Endodermal cell (in vitro differentiated cells): ENCODE measurements at regions not wholly inside any gene's neighbourhood (a gene's known extent, or its start where the extent isn't known, plus 50 kb on each side); places are given as distances from the start of the nearest gene placed in this dataset.
A peak's percentile ranks its signal among the peaks of the same experiment; 100 is the strongest.

ENCODE experiments used
- DNase-seq: peaks from one replicate; pipeline ENCODE4 v3.0.0-alpha.2; 2017
- H3K27ac ChIP-seq: 2 replicates; pipeline ENCODE4 v1.5.1; 2013; ENCODE audit warnings: mild to moderate bottlenecking, low read depth, low read length, moderate library complexity
- H3K27me3 ChIP-seq: 2 replicates; pipeline ENCODE4 v1.6.1; 2013; ENCODE audit warnings: mild to moderate bottlenecking, low read length, moderate library complexity; ENCODE audit not compliant: insufficient read depth, control insufficient read depth, poor library complexity, severe bottlenecking
- H3K36me3 ChIP-seq: 2 replicates; pipeline ENCODE4 v1.7.0; 2013; ENCODE audit warnings: mild to moderate bottlenecking, low read length, moderate library complexity; ENCODE audit not compliant: control insufficient read depth, insufficient read depth
- H3K4me1 ChIP-seq: one replicate; pipeline ENCODE4 v1.7.0; 2013; ENCODE audit warnings: low read length; ENCODE audit not compliant: control insufficient read depth, insufficient read depth
- H3K4me3 ChIP-seq: 2 replicates; pipeline ENCODE4 v1.5.1; 2013; ENCODE audit warnings: mild to moderate bottlenecking, low read length, moderate library complexity
- H3K9ac ChIP-seq: 2 replicates; pipeline ENCODE4 v1.6.1; 2013; ENCODE audit warnings: mild to moderate bottlenecking, low read length, moderate library complexity; ENCODE audit not compliant: poor library complexity, severe bottlenecking; ENCODE audit errors: extremely low read depth
- H3K9me3 ChIP-seq: 2 replicates; pipeline ENCODE4 v1.6.1; 2013; ENCODE audit warnings: mild to moderate bottlenecking, low read length, moderate library complexity; ENCODE audit not compliant: control insufficient read depth
- H3K27ac Mint-ChIP-seq: 2 replicates; pipeline ENCODE4 v1.8.0; 2020; ENCODE audit warnings: mixed read lengths
- H3K27me3 Mint-ChIP-seq: 2 replicates; pipeline ENCODE4 v1.8.0; 2021; ENCODE audit warnings: mild to moderate bottlenecking, mixed read lengths; ENCODE audit not compliant: insufficient read depth
- H3K36me3 Mint-ChIP-seq: 2 replicates; pipeline ENCODE4 v1.8.0; 2020; ENCODE audit warnings: low read depth, mixed read lengths
- H3K4me1 Mint-ChIP-seq: 2 replicates; pipeline ENCODE4 v1.8.0; 2020; ENCODE audit warnings: mixed read lengths
- H3K4me3 Mint-ChIP-seq: 2 replicates; pipeline ENCODE4 v1.8.0; 2020; ENCODE audit warnings: mild to moderate bottlenecking, moderate library complexity, mixed read lengths
- H3K9me3 Mint-ChIP-seq: 2 replicates; pipeline ENCODE4 v1.8.0; 2020; ENCODE audit warnings: mild to moderate bottlenecking, mixed read lengths
- CTCF ChIP-seq: fragments of 200-600 bp; sonication (generic); conservative IDR thresholded peaks from 2 replicates; pipeline ENCODE4 v1.5.0; 2021; ENCODE audit warnings: antibody characterized with exemption, mild to moderate bottlenecking
- WGBS, 2 experiments: methylation state at CpG; one replicate each; pipeline versions ENCODE4 v1.1.5 to v1.1.7; 2013; ENCODE audit warnings: missing lambda C conversion rate in 2 of 2, mixed read lengths in 1 of 2; ENCODE audit not compliant: insufficient coverage in 1 of 2, insufficient read length in 1 of 2; 5-methylcytosine and 5-hydroxymethylcytosine counted together

GRCh38 chr7:13181216-13181615 is 493.8 kb downstream of the ARL4A start:
- DNase-seq, result no peak
- no peak overlapping the region for H3K9ac ChIP-seq
- Mint-ChIP-seq H3K4me3 (no peak overlapping the region), H3K4me1 (peaks cover 3% of the 10 kb centered on the region), H3K9me3 (no peaks in the 10 kb centered on the region), H3K27ac (no peak overlapping the region), H3K36me3 (no peaks in the 10 kb centered on the region), H3K27me3 (peaks cover 1% of the 10 kb centered on the region)
- no peak overlapping the region for H3K4me3 ChIP-seq
- H3K27ac ChIP-seq, result no peak overlapping the region
- 60 to 79% methylated on average over 1 to 3 of the region's 3 CpGs for WGBS, 2 experiments
- no peak for TF ChIP-seq CTCF
- no peaks in the 10 kb centered on the region for H3K4me1 ChIP-seq
- H3K9me3 ChIP-seq, result no peaks in the 10 kb centered on the region
- no peaks in the 10 kb centered on the region for H3K27me3 ChIP-seq
- H3K36me3 ChIP-seq, result no peaks in the 10 kb centered on the region

- Histone ChIP-seq H3K9me3 (no peaks in the 10 kb centered on the region), H3K27ac (no peak overlapping the region), H3K27me3 (no peaks in the 10 kb centered on the region), H3K4me1 (no peaks in the 10 kb centered on the region), H3K36me3 (no peaks in the 10 kb centered on the region), H3K9ac (no peak overlapping the region), H3K4me3 (no peak overlapping the region)
- no peak for TF ChIP-seq CTCF
- no peaks in the 10 kb centered on the region for H3K36me3 Mint-ChIP-seq
- H3K27me3 Mint-ChIP-seq, result peaks cover 1% of the 10 kb centered on the region
- H3K27ac Mint-ChIP-seq, result peak overlapping the region; percentile 52
- H3K9me3 Mint-ChIP-seq, result no peaks in the 10 kb centered on the region
- H3K4me1 Mint-ChIP-seq, result peaks cover 3% of the 10 kb centered on the region
- no peak overlapping the region for H3K4me3 Mint-ChIP-seq
- no peak for DNase-seq
These were observed 497.7 kb downstream of the ARL4A start for GRCh38 chr7:13185139-13185538.

GRCh38 chr7:13188236-13188805 is 500.9 kb downstream of the ARL4A start:
- Mint-ChIP-seq H3K36me3 (no peaks in the 10 kb centered on the region), H3K27ac (no peak overlapping the region), H3K4me3 (no peak overlapping the region), H3K4me1 (peaks cover 3% of the 10 kb centered on the region), H3K27me3 (peaks cover under 1% of the 10 kb centered on the region), H3K9me3 (no peaks in the 10 kb centered on the region)
- no peak for DNase-seq
- H3K36me3 ChIP-seq, result no peaks in the 10 kb centered on the region
- H3K9me3 ChIP-seq, result no peaks in the 10 kb centered on the region
- WGBS, 2 experiments, result 83 to 92% methylated on average over 4 to 5 of the region's 5 CpGs
- no peaks in the 10 kb centered on the region for H3K27me3 ChIP-seq
- no peak overlapping the region for H3K9ac ChIP-seq
- no peak for TF ChIP-seq CTCF
- no peak overlapping the region for H3K4me3 ChIP-seq
- H3K4me1 ChIP-seq, result no peaks in the 10 kb centered on the region
- no peak overlapping the region for H3K27ac ChIP-seq
